Progenitor cell of endocrine pancreas (in vitro differentiated cells): ENCODE measurements at regions not wholly inside any gene's neighbourhood (a gene's known extent, or its start where the extent isn't known, plus 50 kb on each side); places are given as distances from the start of the nearest gene placed in this dataset.

ENCODE experiments used
- DNase-seq: peaks from one replicate; pipeline ENCODE4 v3.0.0; 2021; ENCODE audit warnings: low spot score; ENCODE audit not compliant: unreplicated experiment
- H3K27ac Mint-ChIP-seq: 2 replicates; pipeline ENCODE4 v1.8.0; 2021; ENCODE audit warnings: mild to moderate bottlenecking, moderate library complexity, mixed read lengths
- H3K27me3 Mint-ChIP-seq: 2 replicates; pipeline ENCODE4 v1.8.0; 2021; ENCODE audit warnings: mixed read lengths
- H3K36me3 Mint-ChIP-seq: 2 replicates; pipeline ENCODE4 v1.8.0; 2022; ENCODE audit warnings: mixed read lengths; ENCODE audit not compliant: insufficient read depth
- H3K4me1 Mint-ChIP-seq: 2 replicates; pipeline ENCODE4 v1.8.0; 2021; ENCODE audit warnings: low read depth, mixed read lengths
- H3K4me3 Mint-ChIP-seq: 2 replicates; pipeline ENCODE4 v1.8.0; 2021; ENCODE audit warnings: low read depth, mild to moderate bottlenecking, moderate library complexity, mixed read lengths
- H3K9me3 Mint-ChIP-seq: 2 replicates; pipeline ENCODE4 v1.8.0; 2021; ENCODE audit warnings: low read depth, mixed read lengths
- CTCF ChIP-seq: fragments of 200-600 bp; sonication (generic); IDR thresholded peaks from one replicate; pipeline ENCODE4 v1.5.0; 2021; ENCODE audit warnings: antibody characterized with exemption, mild to moderate bottlenecking; ENCODE audit not compliant: unreplicated experiment

- DNase-seq: no peak
- no peak overlapping the region for H3K4me3 Mint-ChIP-seq
Measured at GRCh38 chr4:153034681-153035080, 98.6 kb downstream of the FHDC1 start.

GRCh38 chr4:153036931-153037482 is 100.9 kb downstream of the FHDC1 start:
- TF ChIP-seq CTCF: no peak
- Mint-ChIP-seq H3K27ac (no peak overlapping the region), H3K36me3 (no peaks in the 10 kb centered on the region), H3K4me3 (no peak overlapping the region), H3K4me1 (peaks cover 10% of the 10 kb centered on the region), H3K27me3 (peaks cover 5% of the 10 kb centered on the region), H3K9me3 (peaks cover 2% of the 10 kb centered on the region)
- DNase-seq: no peak

More at GRCh38 chr4:153034681-153035080, 98.6 kb downstream of the FHDC1 start:
- Mint-ChIP-seq H3K27ac (no peak overlapping the region), H3K27me3 (peaks cover 5% of the 10 kb centered on the region), H3K4me1 (peaks cover 10% of the 10 kb centered on the region), H3K36me3 (no peaks in the 10 kb centered on the region), H3K9me3 (peaks cover 9% of the 10 kb centered on the region)
- TF ChIP-seq CTCF: no peak

GRCh38 chr4:153038623-153039311 is 102.6 kb downstream of the FHDC1 start:
- DNase-seq: no peak
- Mint-ChIP-seq H3K4me3 (no peak overlapping the region), H3K9me3 (peaks cover 2% of the 10 kb centered on the region), H3K36me3 (no peaks in the 10 kb centered on the region), H3K27me3 (peaks cover 5% of the 10 kb centered on the region), H3K27ac (peak overlapping the region; percentile 47), H3K4me1 (peaks cover 10% of the 10 kb centered on the region)
- TF ChIP-seq CTCF: no peak

- Mint-ChIP-seq H3K9me3 (peaks cover 2% of the 10 kb centered on the region), H3K4me3 (no peak overlapping the region), H3K36me3 (no peaks in the 10 kb centered on the region), H3K27ac (no peak overlapping the region), H3K4me1 (peaks cover 10% of the 10 kb centered on the region), H3K27me3 (peaks cover 5% of the 10 kb centered on the region)
- TF ChIP-seq CTCF: no peak
- DNase-seq: no peak
Measured at GRCh38 chr4:153039542-153040185, 103.5 kb downstream of the FHDC1 start.

- Mint-ChIP-seq H3K36me3 (no peaks in the 10 kb centered on the region), H3K4me3 (no peak overlapping the region)
- TF ChIP-seq CTCF: no peak
Measured at GRCh38 chr4:153040677-153041076, 104.6 kb downstream of the FHDC1 start.

More at GRCh38 chr4:153040677-153041076, 104.6 kb downstream of the FHDC1 start:
- no peak for DNase-seq
- H3K9me3 Mint-ChIP-seq: peaks cover 2% of the 10 kb centered on the region
- H3K27ac Mint-ChIP-seq: no peak overlapping the region
- peaks cover 5% of the 10 kb centered on the region for H3K27me3 Mint-ChIP-seq
- peaks cover 10% of the 10 kb centered on the region for H3K4me1 Mint-ChIP-seq
